ENCODE measurements at regions not wholly inside any gene's neighbourhood (a gene's known extent, or its start where the extent isn't known, plus 50 kb on each side); places are given as distances from the start of the nearest gene placed in this dataset.
"Not testable (repeated sequence)": the region's sequence is repeated elsewhere in the genome, so short reads cannot be mapped to it uniquely, and the experiment has no call there.

GRCh38 chrX:77299549-77299948 is 147.6 kb upstream of the FGF16 start:
- Mint-ChIP-seq H3K27me3 (ENCODE audit: unreplicated experiment) (no peaks in the 10 kb centered on the region), H3K9me3 (ENCODE audit: unreplicated experiment) (peaks cover 8% of the 10 kb centered on the region), H3K4me1 (ENCODE audit: unreplicated experiment) (no peaks in the 10 kb centered on the region), H3K27ac (ENCODE audit: unreplicated experiment) (no peak overlapping the region), H3K4me3 (ENCODE audit: unreplicated experiment) (no peak overlapping the region), H3K36me3 (ENCODE audit: unreplicated experiment) (no peaks in the 10 kb centered on the region)
- TF ChIP-seq, protein P1, sequence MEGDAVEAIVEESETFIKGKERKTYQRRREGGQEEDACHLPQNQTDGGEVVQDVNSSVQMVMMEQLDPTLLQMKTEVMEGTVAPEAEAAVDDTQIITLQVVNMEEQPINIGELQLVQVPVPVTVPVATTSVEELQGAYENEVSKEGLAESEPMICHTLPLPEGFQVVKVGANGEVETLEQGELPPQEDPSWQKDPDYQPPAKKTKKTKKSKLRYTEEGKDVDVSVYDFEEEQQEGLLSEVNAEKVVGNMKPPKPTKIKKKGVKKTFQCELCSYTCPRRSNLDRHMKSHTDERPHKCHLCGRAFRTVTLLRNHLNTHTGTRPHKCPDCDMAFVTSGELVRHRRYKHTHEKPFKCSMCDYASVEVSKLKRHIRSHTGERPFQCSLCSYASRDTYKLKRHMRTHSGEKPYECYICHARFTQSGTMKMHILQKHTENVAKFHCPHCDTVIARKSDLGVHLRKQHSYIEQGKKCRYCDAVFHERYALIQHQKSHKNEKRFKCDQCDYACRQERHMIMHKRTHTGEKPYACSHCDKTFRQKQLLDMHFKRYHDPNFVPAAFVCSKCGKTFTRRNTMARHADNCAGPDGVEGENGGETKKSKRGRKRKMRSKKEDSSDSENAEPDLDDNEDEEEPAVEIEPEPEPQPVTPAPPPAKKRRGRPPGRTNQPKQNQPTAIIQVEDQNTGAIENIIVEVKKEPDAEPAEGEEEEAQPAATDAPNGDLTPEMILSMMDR (IDR thresholded peaks at IDR 0.05) = no peak
- DNase-seq (ENCODE audit: extremely low spot score, unreplicated experiment) = no peak

GRCh38 chrX:77342004-77342403 is 105.2 kb upstream of the FGF16 start:
- Mint-ChIP-seq H3K27me3 (ENCODE audit: unreplicated experiment) (no peaks in the 10 kb centered on the region), H3K4me3 (ENCODE audit: unreplicated experiment) (no peak overlapping the region), H3K9me3 (ENCODE audit: unreplicated experiment) (peaks cover 20% of the 10 kb centered on the region), H3K4me1 (ENCODE audit: unreplicated experiment) (no peaks in the 10 kb centered on the region), H3K36me3 (ENCODE audit: unreplicated experiment) (no peaks in the 10 kb centered on the region), H3K27ac (ENCODE audit: unreplicated experiment) (no peak overlapping the region)
- no peak for DNase-seq (ENCODE audit: extremely low spot score, unreplicated experiment)
- TF ChIP-seq, protein P1 (IDR thresholded peaks at IDR 0.05) = no peak

DNA sequence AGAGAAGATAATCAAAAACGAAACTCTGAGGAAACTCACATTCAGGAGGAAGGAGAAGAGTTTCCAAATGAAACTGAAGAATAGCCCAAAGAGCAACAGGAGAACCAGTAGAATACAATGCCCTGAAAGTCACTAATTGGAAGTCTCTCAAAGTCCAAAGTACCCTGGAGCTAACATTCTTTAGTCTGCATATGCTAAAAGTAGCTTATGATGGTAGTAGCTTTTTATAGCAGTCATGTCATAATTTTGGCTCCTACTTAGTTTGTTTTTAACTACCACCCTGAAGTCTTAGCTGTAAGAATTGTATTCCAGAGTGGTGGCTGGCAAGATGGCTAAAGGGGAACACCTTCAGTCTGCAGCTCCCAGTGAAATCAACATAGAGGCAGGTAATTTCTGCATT is 100.3 kb upstream of the FGF16 start:
- Mint-ChIP-seq H3K36me3 (ENCODE audit: unreplicated experiment) (no peaks in the 10 kb centered on the region), H3K4me3 (ENCODE audit: unreplicated experiment) (no peak overlapping the region), H3K27me3 (ENCODE audit: unreplicated experiment) (peaks cover 2% of the 10 kb centered on the region), H3K4me1 (ENCODE audit: unreplicated experiment) (no peaks in the 10 kb centered on the region), H3K9me3 (ENCODE audit: unreplicated experiment) (peaks cover 38% of the 10 kb centered on the region), H3K27ac (ENCODE audit: unreplicated experiment) (no peak overlapping the region)
- DNase-seq (ENCODE audit: extremely low spot score, unreplicated experiment) = no peak
- TF ChIP-seq, protein P1 (IDR thresholded peaks at IDR 0.05) = no peak

DNA sequence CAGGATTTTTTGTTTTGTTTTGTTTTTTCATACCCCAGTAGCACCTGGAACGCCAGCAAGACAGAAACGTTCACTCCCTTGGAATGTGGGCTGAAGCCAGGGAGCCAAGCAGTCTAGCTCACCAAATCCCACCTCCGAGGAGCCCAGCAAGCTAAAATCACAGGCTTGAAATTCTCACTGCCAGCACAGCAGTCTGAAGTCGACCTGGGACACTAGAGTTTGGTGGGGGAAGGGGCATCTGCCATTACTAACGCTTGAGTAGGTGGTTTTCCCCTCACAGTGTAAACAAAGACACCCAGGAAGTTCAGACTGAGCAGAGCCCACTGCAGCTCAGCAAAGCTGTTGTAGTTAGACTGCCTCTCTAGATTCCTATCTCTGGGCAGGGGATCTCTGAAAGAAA is 99.6 kb upstream of the FGF16 start:
- Mint-ChIP-seq H3K27me3 (ENCODE audit: unreplicated experiment) (peaks cover 2% of the 10 kb centered on the region), H3K27ac (ENCODE audit: unreplicated experiment) (no peak overlapping the region), H3K36me3 (ENCODE audit: unreplicated experiment) (no peaks in the 10 kb centered on the region), H3K9me3 (ENCODE audit: unreplicated experiment) (peaks cover 38% of the 10 kb centered on the region), H3K4me1 (ENCODE audit: unreplicated experiment) (no peaks in the 10 kb centered on the region), H3K4me3 (ENCODE audit: unreplicated experiment) (no peak overlapping the region)
- TF ChIP-seq, protein P1 (IDR thresholded peaks at IDR 0.05) = no peak
- DNase-seq (ENCODE audit: extremely low spot score, unreplicated experiment) = no peak

- Mint-ChIP-seq H3K27ac (ENCODE audit: unreplicated experiment) (no peak overlapping the region), H3K27me3 (ENCODE audit: unreplicated experiment) (peaks cover 6% of the 10 kb centered on the region), H3K4me3 (ENCODE audit: unreplicated experiment) (no peak overlapping the region), H3K36me3 (ENCODE audit: unreplicated experiment) (no peaks in the 10 kb centered on the region), H3K4me1 (ENCODE audit: unreplicated experiment) (no peaks in the 10 kb centered on the region), H3K9me3 (ENCODE audit: unreplicated experiment) (peaks cover 41% of the 10 kb centered on the region)
- TF ChIP-seq, protein P1 (IDR thresholded peaks at IDR 0.05) = no peak
- DNase-seq (ENCODE audit: extremely low spot score, unreplicated experiment) = peak; percentile 32
Observed at GRCh38 chrX:77389891-77390290, 57.3 kb upstream of the FGF16 start.

DNA sequence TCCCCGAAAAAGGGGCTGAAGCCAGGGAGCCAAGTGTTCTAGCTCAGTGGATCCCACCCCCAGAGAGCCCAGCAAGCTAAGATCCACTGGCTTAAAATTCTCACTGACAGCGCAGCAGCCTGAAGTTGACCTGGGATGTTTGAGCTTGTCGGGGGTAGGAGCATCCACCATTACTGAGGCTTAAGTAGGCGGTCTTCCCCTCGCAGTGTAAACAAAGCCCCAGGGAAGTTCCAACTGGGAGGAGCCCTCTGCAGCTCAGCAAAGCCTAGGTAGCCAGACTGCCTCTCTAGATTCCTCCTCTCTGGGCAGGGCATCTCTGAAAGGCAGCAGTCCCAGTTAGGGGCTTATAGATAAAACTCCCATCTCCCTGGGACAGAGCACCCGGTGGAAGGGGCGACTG is 56.8 kb upstream of the FGF16 start:
- not testable (repeated sequence) for H3K4me3 Mint-ChIP-seq (ENCODE audit: unreplicated experiment); H3K27me3 Mint-ChIP-seq (ENCODE audit: unreplicated experiment); H3K27ac Mint-ChIP-seq (ENCODE audit: unreplicated experiment); H3K36me3 Mint-ChIP-seq (ENCODE audit: unreplicated experiment); H3K4me1 Mint-ChIP-seq (ENCODE audit: unreplicated experiment)
- peaks cover 43% of the 10 kb centered on the region for H3K9me3 Mint-ChIP-seq (ENCODE audit: unreplicated experiment)
- DNase-seq (ENCODE audit: extremely low spot score, unreplicated experiment) = peak; percentile 44

Data from osteocyte (in vitro differentiated cells).